ENCODE measurements at regions not wholly inside any gene's neighbourhood (a gene's known extent, or its start where the extent isn't known, plus 50 kb on each side); places are given as distances from the start of the nearest gene placed in this dataset.
"Not testable (repeated sequence)": the region's sequence is repeated elsewhere in the genome, so short reads cannot be mapped to it uniquely, and the experiment has no call there.

GRCh38 chr4:177802661-177803060, 360.4 kb upstream of the AGA start:
- no peak for DNase-seq (ENCODE audit: low spot score)

DNA sequence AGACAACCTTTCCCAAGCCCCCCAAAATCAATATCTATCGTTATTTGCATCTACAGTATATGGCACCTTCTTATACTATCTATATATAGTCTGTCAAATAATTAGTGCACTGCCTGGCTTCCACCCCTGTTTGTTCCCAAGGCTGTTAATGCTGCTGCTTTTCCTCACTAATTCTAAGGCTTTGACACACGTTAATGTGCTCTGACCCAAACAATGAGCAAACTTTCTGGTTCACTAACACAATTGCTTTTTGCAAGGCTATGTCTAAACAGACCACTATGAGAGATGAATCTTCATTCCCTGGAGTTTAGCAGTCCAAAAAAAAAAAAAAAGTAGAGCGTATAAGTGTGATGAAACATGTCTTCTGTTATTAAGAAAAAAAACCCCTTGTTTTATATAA, 360.9 kb upstream of the AGA start:
- DNase-seq (ENCODE audit: low spot score): no peak

DNA sequence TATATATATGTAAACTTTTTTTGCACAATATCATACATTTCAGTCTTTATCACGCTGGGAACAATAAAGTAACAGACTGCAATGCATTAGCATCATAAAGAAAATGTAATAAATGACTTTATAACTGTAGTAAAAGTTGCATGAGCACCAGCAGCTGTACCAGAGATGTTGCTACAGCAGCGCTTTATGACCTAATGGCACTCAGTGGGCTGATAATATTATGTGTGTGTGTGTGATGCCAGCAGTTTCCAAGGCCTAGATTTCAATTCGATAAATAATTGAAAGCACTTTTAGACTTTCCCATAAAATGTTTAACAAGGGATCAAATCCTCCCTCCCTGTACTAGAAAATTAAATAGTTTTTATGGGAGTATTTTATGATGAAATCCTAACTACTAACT, 367.6 kb upstream of the AGA start:
- no peak for DNase-seq (ENCODE audit: low spot score)

GRCh38 chr4:177810220-177810619, 368.0 kb upstream of the AGA start:
- no peak for DNase-seq (ENCODE audit: low spot score)

DNA sequence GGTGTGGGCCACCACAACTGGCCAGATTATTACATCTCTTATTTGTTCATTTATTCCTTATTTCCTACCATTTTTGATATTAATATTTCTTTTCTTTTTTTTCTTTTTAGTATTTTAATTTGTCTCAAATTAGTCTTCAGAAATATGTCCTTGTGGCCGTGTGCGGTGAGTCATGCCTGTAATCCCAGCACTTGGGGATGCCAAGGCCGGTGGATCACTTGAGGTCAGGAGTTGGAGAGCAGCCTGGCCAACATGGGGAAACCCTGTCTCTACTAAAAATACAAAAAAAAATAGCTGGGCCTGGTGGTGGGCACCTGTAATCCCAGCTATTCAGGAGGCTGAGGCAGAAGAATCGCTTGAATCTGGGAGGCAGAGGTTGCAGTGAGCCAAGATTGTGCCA, 376.2 kb upstream of the AGA start:
- not testable (repeated sequence) for DNase-seq (ENCODE audit: low spot score)

DNA sequence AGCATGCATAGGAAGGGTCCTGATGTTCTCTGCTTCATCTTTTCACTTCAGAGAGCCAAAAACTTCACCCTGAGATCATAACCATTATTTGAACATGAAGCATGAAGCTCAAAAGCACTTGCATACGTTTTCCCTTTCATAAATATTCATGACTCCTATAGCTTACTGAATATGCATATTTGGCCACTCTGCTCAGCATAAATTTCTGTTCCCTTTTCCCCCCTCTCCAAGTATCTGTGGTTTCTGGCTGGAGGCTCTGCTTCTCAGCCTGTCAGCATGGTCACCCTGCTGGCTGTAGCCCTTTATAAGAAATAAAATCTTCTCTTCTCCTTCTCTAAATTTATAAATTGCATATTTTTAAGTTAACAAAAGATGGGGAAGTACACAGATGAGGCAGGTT, 384.7 kb upstream of the AGA start:
- no peak for DNase-seq (ENCODE audit: low spot score)

GRCh38 chr4:177841258-177841657, 399.0 kb upstream of the AGA start:
- DNase-seq (ENCODE audit: low spot score): no peak

DNA sequence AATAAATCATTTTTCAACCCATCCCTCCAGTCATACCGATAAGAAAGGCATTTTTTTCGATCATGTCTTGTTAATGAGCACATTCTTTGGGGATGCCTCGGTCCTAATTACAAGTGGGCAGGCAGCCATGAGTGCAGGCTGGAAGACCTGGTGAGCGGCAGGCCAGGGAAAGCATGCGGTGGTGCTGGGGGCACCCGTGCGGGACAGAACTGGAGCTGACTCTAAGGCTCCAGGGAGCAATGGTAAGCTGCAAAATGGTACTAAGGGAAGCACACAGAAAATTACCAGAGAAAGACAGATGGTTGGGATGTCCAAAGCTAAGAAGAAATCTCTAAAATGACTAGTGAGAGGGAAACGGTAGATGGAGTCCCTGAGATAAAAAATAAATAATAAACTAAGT, 411.0 kb upstream of the AGA start:
- no peak for DNase-seq (ENCODE audit: low spot score)

DNA sequence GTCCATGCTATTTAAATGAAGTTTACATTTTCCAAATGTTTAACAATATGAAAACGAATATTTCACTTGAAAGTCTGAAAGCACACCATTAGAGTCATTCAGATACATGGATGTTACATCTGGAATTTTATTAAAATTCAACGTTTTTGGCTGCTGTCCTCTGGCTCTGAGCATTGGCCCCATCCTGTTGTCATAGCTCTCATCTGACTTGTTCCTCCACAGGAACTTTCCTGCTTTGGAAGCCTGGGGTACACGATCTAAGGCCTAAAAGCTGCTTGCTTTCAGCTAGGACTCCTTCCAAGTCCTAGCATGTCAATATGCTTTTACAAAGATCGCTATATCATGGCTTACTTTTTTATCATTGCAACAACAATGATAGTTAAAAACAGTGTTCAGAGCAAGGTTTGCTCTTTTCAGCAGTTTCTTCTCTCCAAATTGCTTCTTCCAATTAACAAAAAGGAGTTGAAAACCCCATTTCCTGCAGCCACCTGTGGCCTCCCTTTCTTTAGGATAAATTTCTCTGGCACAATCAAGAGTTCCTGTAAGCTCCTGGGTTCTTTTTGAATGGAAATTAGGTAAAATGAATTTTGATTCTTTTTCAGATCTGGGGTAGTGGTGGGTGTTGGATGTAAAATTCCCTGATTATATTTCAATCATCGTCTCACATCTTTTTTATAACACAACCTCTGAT, 413.4 kb upstream of the AGA start:
- no peak for DNase-seq (ENCODE audit: low spot score)

GRCh38 chr4:177860171-177860570, 417.9 kb upstream of the AGA start:
- no peak for DNase-seq (ENCODE audit: low spot score)

DNA sequence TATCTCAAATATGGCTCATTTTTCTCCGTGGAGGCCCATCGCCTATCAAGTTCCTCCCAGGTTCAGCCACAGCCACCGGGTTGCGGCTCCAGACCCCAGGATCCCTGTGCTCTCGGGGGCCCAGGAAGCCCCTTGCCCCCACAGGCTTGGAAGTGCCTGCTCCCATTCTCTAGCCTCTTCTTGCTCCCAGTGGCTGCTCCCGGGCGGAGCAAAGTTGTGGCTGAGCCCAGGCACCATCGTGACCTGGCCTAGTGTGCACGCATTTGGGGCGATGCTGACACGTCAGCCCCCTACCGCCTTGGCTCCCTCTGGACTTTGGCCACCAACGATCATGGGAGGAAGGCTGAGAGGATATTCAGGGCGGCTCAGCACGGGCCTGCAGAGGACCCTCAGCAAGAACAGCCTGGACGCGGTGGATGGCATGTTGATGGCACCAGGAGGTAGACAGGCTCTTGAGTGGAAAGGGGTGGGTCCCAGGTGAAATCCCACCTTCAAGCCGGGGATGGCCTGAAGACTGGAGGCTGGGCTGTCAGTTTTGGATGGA, 419.4 kb upstream of the AGA start:
- no peak for DNase-seq (ENCODE audit: low spot score)

GRCh38 chr4:177862541-177863176, 420.4 kb upstream of the AGA start:
- DNase-seq (ENCODE audit: low spot score): no peak

DNA sequence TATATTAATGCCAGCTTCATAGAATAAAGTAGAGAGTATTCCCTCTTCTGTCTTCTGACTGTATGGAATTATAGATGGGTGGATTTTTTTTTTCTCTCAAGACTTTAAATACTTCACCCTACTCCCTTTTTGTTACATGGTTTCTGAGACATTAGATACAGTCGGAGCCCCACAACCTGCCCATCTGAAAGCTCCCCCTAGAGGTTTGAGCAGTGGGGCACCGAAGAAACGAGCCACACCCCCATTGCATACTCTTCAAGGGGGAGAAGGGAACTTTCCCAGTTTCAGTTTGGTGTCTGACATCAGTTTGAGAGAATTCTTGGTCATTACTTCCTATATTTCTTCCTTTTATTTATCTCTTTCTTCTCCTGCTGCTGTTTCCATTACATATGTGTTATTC, 437.6 kb upstream of the AGA start:
- DNase-seq (ENCODE audit: low spot score): no peak

DNA sequence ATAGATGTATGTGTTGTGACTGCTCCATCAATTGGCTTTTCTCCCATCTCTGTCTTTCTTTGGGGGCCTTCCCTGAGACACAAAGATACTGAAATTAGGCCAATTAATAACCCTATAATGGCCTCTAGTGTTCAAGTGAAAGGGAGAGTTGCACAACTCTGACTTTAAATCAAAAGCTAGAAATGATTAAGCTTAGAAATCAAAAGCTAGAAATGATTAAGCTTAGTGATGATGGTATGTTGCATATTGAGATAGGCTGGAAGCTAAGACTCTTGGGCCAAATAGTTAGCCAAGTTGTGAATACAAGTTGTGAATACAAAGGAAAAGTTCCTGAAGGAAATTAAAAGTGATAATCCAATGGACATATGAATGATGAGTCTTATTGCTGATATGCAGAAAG, 452.9 kb upstream of the AGA start:
- no peak for DNase-seq (ENCODE audit: low spot score)

GRCh38 chr4:177901786-177902185, 459.5 kb upstream of the AGA start:
- DNase-seq (ENCODE audit: low spot score): no peak

- no peak for DNase-seq (ENCODE audit: low spot score)
Measured at GRCh38 chr4:177902386-177902785, 460.1 kb upstream of the AGA start.

GRCh38 chr4:177907736-177908424, 465.6 kb upstream of the AGA start:
- DNase-seq (ENCODE audit: low spot score): no peak

DNA sequence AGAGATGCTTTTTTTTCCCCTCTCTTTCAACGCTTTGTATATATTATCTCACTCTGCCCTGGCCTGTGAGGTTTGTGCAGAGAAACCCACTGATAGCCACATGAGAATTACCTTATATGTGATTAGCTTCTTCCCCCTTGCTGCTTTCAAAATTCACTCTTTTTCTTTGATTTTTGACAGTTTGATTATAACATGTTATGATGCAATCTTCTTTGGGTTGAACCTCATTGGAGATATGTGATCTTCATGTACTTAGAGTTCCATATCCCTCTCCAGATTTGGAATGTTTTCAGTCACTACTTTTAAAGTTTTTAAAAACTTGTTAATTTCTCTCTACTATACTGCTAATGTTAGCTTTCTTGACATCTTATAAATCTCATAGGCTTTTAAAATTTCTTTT, 479.5 kb upstream of the AGA start:
- no peak for DNase-seq (ENCODE audit: low spot score)

DNA sequence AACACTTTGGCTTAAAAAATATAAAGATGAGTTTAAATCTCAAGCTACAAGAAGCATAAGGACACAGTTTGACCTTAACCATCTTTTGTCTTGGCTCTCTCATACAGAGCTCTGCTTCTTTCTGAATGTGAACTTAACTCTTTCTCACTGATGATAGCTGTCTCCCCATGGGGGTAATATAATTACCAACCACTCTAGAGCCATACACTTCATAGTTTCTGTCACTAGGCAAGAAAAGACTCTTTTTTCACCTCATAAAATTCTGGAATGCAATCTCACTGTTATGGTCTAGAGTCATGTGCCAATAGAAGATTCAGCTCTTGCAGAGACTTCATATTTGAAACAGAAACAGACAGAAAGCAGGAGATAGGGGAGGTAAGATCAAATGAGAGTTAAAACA, 481.7 kb upstream of the AGA start:
- DNase-seq (ENCODE audit: low spot score): no peak

DNA sequence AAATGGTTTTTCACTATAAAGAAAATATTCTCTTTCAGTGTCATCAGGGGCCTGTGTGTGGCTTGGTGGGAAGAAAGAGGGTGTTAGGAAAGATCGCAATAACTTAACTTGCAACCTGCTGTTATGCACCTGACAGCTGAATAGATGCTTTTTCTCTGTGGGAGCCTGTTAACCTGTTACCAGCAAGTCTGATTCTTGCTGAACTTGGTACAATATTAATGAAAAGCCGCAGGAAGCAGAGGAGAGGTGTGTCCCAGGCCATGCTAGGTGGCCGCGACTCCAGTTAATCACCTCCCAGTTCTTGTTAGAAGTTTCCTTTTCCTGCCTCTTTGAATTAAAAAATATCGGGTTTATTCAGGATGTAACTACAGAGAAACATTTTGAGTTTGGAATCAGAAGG, 494.8 kb upstream of the AGA start:
- DNase-seq (ENCODE audit: low spot score): peak; percentile 70

GRCh38 chr4:177938226-177938625, 496.0 kb upstream of the AGA start:
- DNase-seq (ENCODE audit: low spot score): peak; percentile 81

DNA sequence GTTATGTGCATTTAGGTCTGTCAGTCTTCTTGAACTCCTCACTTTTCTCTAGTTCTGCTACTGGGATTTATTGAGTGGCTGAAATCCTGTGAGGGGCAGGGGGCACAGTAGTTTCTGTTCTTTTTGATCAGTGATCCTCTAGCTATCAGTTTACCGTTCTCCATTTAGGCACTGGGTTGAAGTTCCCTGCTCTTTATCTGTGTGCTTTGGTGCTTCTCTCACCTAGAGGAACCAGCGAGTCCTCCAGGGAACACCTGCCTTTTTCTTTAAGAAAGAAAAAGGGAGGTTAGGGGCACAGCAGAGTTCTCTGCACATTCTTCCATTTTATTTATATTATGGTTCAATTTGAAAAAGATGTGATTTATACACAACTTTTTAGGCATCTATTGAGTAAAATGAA, 503.0 kb upstream of the AGA start:
- DNase-seq (ENCODE audit: low spot score): no peak

GRCh38 chr4:177947607-177948006, 505.4 kb upstream of the AGA start:
- no peak for DNase-seq (ENCODE audit: low spot score)

Measured in kidney tubule cell (primary cell).